HepG2 (cell line): ENCODE measurements at regions not wholly inside any gene's neighbourhood (a gene's known extent, or its start where the extent isn't known, plus 50 kb on each side); places are given as distances from the start of the nearest gene placed in this dataset.

Experiments used
- ATAC-seq: fragments of 200-7000 bp; cut with Tn5 transposase; 3 replicates; pipeline ENCODE4 v1.9.1; 2020; ENCODE audit warnings: mild to moderate bottlenecking, moderate library complexity
- BruUV-seq: library from RNA; stranded (reverse); fragments of 400-500 nt; replicated peaks from 2 replicates; lab custom pipeline; 2021; lab: Mats Ljungman, UMichigan
- CTCF ChIA-PET: fragments of 300-600 bp; formaldehyde crosslinking; extraction: SDS; loops from one replicate; lab custom pipeline; 2021; ENCODE audit warnings: low total read pairs, inconsistent platforms, low intra/inter-chr PET ratio; lab: Yijun Ruan, JAX
- POLR2A ChIA-PET: fragments of 350-600 bp; sonication (Branson Sonifier 250); formaldehyde crosslinking; loops from one replicate; lab custom pipeline; 2020; ENCODE audit warnings: antibody characterized with exemption, inconsistent platforms; lab: Yijun Ruan, JAX
- DNase-seq: peaks from one replicate; pipeline ENCODE4 v3.0.0-alpha.2; 2015; ENCODE audit warnings: low spot score
- FAIRE-seq: peaks from 3 replicates; lab custom pipeline; 2011; peaks lifted over from hg19 to GRCh38; lab: Jason Lieb, UNC
- H2AFZ ChIP-seq: one replicate; pipeline ENCODE4 v1.6.1; 2011; ENCODE audit warnings: low read length, inconsistent platforms
- H3K27ac ChIP-seq: fragments of 300-600 bp; 3 replicates; pipeline ENCODE4 v1.8.0; 2011; ENCODE audit warnings: mixed run types, mild to moderate bottlenecking, mixed read lengths, low read length, inconsistent platforms; ENCODE audit not compliant: insufficient read depth; ENCODE audit errors: extremely low read length
- H3K27me3 ChIP-seq, 2 experiments: fragments of 200-600 bp in 1 of 2; 2 replicates in 1 of 2; 3 replicates in 1 of 2; pipeline versions ENCODE4 v1.6.0 to v1.8.0; 2011; ENCODE audit warnings: low read length in 2 of 2, mild to moderate bottlenecking in 2 of 2, moderate library complexity in 2 of 2, inconsistent platforms in 1 of 2; ENCODE audit not compliant: insufficient read depth in 2 of 2, control insufficient read depth in 1 of 2
- H3K36me3 ChIP-seq, 2 experiments: fragments of 200-600 bp in 1 of 2; replicated peaks in 1 of 2; 2 replicates in 1 of 2; 3 replicates in 1 of 2; pipeline versions ENCODE4 v1.5.1 to v1.8.0; 2011; ENCODE audit warnings: low read length in 2 of 2, inconsistent platforms in 1 of 2; ENCODE audit not compliant: insufficient read depth in 2 of 2, control insufficient read depth in 1 of 2
- H3K4me1 ChIP-seq: 2 replicates; pipeline ENCODE4 v1.5.1; 2012; ENCODE audit warnings: low read length, inconsistent platforms; ENCODE audit not compliant: insufficient read depth
- H3K4me2 ChIP-seq: 2 replicates; pipeline ENCODE4 v1.6.0; 2011; ENCODE audit warnings: low read depth, low read length, inconsistent platforms
- H3K4me3 ChIP-seq, 3 experiments: fragments of 200-600 bp in 1 of 3; sonication (generic), shearing (Covaris generic) in 1 of 3; replicated peaks in 1 of 3; 2 replicates each; pipeline ENCODE4 v1.5.1; 2011 to 2016; ENCODE audit warnings: low read length in 3 of 3, inconsistent platforms in 2 of 3, low read depth in 2 of 3, mild to moderate bottlenecking in 2 of 3, control low read depth in 1 of 3, mixed read lengths in 1 of 3; ENCODE audit not compliant: insufficient read depth in 1 of 3
- H3K79me2 ChIP-seq: one replicate; pipeline ENCODE4 v1.6.1; 2011; ENCODE audit warnings: low read length, inconsistent platforms; ENCODE audit not compliant: insufficient read depth
- H3K9ac ChIP-seq: 2 replicates; pipeline ENCODE4 v1.6.0; 2011; ENCODE audit warnings: mild to moderate bottlenecking, low read depth, low read length, inconsistent platforms; ENCODE audit not compliant: insufficient read depth
- H3K9me3 ChIP-seq: 2 replicates; pipeline ENCODE4 v1.5.1; 2012; ENCODE audit warnings: mild to moderate bottlenecking, low read length
- H4K20me1 ChIP-seq: 2 replicates; pipeline ENCODE4 v1.6.0; 2011; ENCODE audit warnings: inconsistent platforms, mild to moderate bottlenecking, low read length, moderate library complexity; ENCODE audit not compliant: insufficient read depth
- BORCS8-MEF2B ChIP-seq: sonication (generic); formaldehyde crosslinking; IDR thresholded peaks from 2 replicates; pipeline ENCODE4 v1.8.0; 2022; ENCODE audit warnings: mild to moderate bottlenecking, missing genetic modification reagents
- CEBPG ChIP-seq: IDR thresholded peaks from 2 replicates; pipeline ENCODE4 v1.6.1; 2016
- CEBPZ ChIP-seq: IDR thresholded peaks from 2 replicates; pipeline ENCODE4 v1.6.1; 2012; ENCODE audit warnings: low read length, improper control_type of control experiment
- CTCF ChIP-seq: sonication (generic); formaldehyde crosslinking; IDR thresholded peaks from 2 replicates; pipeline ENCODE4 v1.5.0; 2020; ENCODE audit warnings: mild to moderate bottlenecking, missing genetic modification reagents, moderate library complexity
- DMAP1 ChIP-seq: IDR thresholded peaks from 2 replicates; pipeline ENCODE4 v1.6.1; 2016
- ELF3 ChIP-seq: IDR thresholded peaks from 2 replicates; pipeline ENCODE4 v1.6.1; 2016; ENCODE audit warnings: missing genetic modification reagents, missing compliant biosample characterization
- ETV6 ChIP-seq: sonication (generic); formaldehyde crosslinking; conservative IDR thresholded peaks from 2 replicates; pipeline ENCODE4 v1.4.0; 2020; ENCODE audit warnings: missing genetic modification reagents
- GTF2F1 ChIP-seq: fragments of 150-350 bp; IDR thresholded peaks from 2 replicates; pipeline ENCODE4 v1.6.1; 2014; ENCODE audit warnings: low read length
- MED8 ChIP-seq: sonication (generic); formaldehyde crosslinking; IDR thresholded peaks from 2 replicates; pipeline ENCODE4 v1.8.1; 2023; ENCODE audit warnings: mild to moderate bottlenecking, missing genetic modification reagents; ENCODE audit not compliant: insufficient replicate concordance
- NFE2L2 ChIP-seq: fragments of 150-350 bp; IDR thresholded peaks from 2 replicates; pipeline ENCODE4 v1.6.1; 2014; ENCODE audit warnings: low read length
- PCBP2 ChIP-seq: fragments of 200-400 bp; formaldehyde crosslinking; optimal IDR thresholded peaks from 2 replicates; pipeline ENCODE3; 2018; ENCODE audit warnings: low read length, low read depth; ENCODE audit not compliant: poor library complexity, severe bottlenecking
- SNAI1 ChIP-seq: sonication (generic); formaldehyde crosslinking; IDR thresholded peaks from 2 replicates; pipeline ENCODE4 v1.5.0; 2020; ENCODE audit warnings: mild to moderate bottlenecking, missing genetic modification reagents, borderline replicate concordance
- ZBTB42 ChIP-seq: sonication (generic); formaldehyde crosslinking; IDR thresholded peaks from 2 replicates; pipeline ENCODE4 v1.5.0; 2020; ENCODE audit warnings: mild to moderate bottlenecking, missing genetic modification reagents
- ZMYM2 ChIP-seq: sonication (generic); formaldehyde crosslinking; IDR thresholded peaks from 2 replicates; pipeline ENCODE4 v1.8.0; 2022; ENCODE audit warnings: mild to moderate bottlenecking, missing genetic modification reagents
- ZNF431 ChIP-seq: sonication (generic); formaldehyde crosslinking; IDR thresholded peaks from 2 replicates; pipeline ENCODE4 v1.9.0; 2022; ENCODE audit warnings: missing genetic modification reagents, low read depth, mild to moderate bottlenecking, borderline replicate concordance
- ZNF572 ChIP-seq: sonication (generic); formaldehyde crosslinking; IDR thresholded peaks from 2 replicates; pipeline ENCODE4 v1.5.1; 2020; ENCODE audit warnings: mild to moderate bottlenecking, missing genetic modification reagents
- ZNF788 ChIP-seq: sonication (generic); formaldehyde crosslinking; IDR thresholded peaks from 2 replicates; pipeline ENCODE4 v1.5.0; 2020; ENCODE audit warnings: mild to moderate bottlenecking, missing genetic modification reagents, borderline replicate concordance
- WGBS: methylation state at CpG from one replicate; pipeline ENCODE4 v1.1.6; 2017; ENCODE audit warnings: low lambda C conversion rate; 5-methylcytosine and 5-hydroxymethylcytosine counted together
- in situ Hi-C: cut with HindIII; loops from 2 replicates; pipeline ENCODE4 v1.10.0; 2017; ENCODE audit warnings: low pct_unique_long_range_greater_than_20kb; ENCODE audit not compliant: extremely low pct_ligation_motif_present
- intact Hi-C: fragments of 100-400 bp; cut with micrococcal nuclease; formaldehyde crosslinking; loops from one replicate; pipeline ENCODE4 v1.10.0; 2022; ENCODE audit not compliant: unreplicated experiment
- TF ChIP-seq, protein P1 (sequence below): IDR thresholded peaks from 2 replicates; pipeline ENCODE4 v1.6.1; 2012; ENCODE audit warnings: low read depth, low read length, improper control_type of control experiment

GRCh38 chr13:107580741-107581412, 634.5 kb downstream of the LIG4 start:
- no TSS peak for BruUV-seq
- ChIA-PET CTCF (no interaction called here), POLR2A (no interaction called here)
- Histone ChIP-seq H4K20me1 (no peaks in the 10 kb centered on the region), H3K27ac (no peak overlapping the region), H2AFZ (no peak overlapping the region), H3K4me3 (no peak overlapping the region), H3K9me3 (peaks cover 4% of the 10 kb centered on the region; the same call in 1 of the 2 replicates), H3K4me2 (no peak overlapping the region), H3K79me2 (no peaks in the 10 kb centered on the region), H3K4me1 (no peaks in the 10 kb centered on the region), H3K27me3 (no peaks in the 10 kb centered on the region), H3K36me3 (no peaks in the 10 kb centered on the region), H3K9ac (no peak overlapping the region)
- TF ChIP-seq ZNF788 (CRISPR knock-in tag) = no peak
- TF ChIP-seq NFE2L2 = no peak
- TF ChIP-seq CEBPZ = no peak
- TF ChIP-seq, protein P1, sequence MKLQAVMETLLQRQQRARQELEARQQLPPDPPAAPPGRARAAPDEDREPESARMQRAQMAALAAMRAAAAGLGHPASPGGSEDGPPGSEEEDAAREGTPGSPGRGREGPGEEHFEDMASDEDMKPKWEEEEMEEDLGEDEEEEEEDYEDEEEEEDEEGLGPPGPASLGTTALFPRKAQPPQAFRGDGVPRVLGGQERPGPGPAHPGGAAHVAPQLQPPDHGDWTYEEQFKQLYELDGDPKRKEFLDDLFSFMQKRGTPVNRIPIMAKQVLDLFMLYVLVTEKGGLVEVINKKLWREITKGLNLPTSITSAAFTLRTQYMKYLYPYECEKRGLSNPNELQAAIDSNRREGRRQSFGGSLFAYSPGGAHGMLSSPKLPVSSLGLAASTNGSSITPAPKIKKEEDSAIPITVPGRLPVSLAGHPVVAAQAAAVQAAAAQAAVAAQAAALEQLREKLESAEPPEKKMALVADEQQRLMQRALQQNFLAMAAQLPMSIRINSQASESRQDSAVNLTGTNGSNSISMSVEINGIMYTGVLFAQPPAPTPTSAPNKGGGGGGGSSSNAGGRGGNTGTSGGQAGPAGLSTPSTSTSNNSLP = no peak
- TF ChIP-seq GTF2F1 = no peak
- TF ChIP-seq MED8 (CRISPR knock-in tag) = no peak
- no peak for TF ChIP-seq ZMYM2
- no peak for TF ChIP-seq BORCS8-MEF2B (CRISPR knock-in tag)
- TF ChIP-seq ELF3 = no peak
- no peak for TF ChIP-seq ZNF572 (CRISPR knock-in tag)
- no peak for TF ChIP-seq ETV6
- no peak for TF ChIP-seq PCBP2
- TF ChIP-seq CEBPG = no peak
- no peak for TF ChIP-seq CTCF (CRISPR knock-in tag)
- no peak for TF ChIP-seq DMAP1 (CRISPR knock-in tag)
- TF ChIP-seq ZBTB42 = no peak
- TF ChIP-seq ZNF431 (CRISPR knock-in tag) = no peak
- no peak for TF ChIP-seq SNAI1 (CRISPR knock-in tag)
- no peak for FAIRE-seq
- no peak for DNase-seq
- intact Hi-C loops = no loop called here
- 18% methylated on average over 9 of the region's 9 CpGs for WGBS
- in situ Hi-C loops = no loop called here
- no peak for ATAC-seq
